ENCODE measurements at regions not wholly inside any gene's neighbourhood (a gene's known extent, or its start where the extent isn't known, plus 50 kb on each side); places are given as distances from the start of the nearest gene placed in this dataset.
"Not testable (repeated sequence)": the region's sequence is repeated elsewhere in the genome, so short reads cannot be mapped to it uniquely, and the experiment has no call there.

DNA sequence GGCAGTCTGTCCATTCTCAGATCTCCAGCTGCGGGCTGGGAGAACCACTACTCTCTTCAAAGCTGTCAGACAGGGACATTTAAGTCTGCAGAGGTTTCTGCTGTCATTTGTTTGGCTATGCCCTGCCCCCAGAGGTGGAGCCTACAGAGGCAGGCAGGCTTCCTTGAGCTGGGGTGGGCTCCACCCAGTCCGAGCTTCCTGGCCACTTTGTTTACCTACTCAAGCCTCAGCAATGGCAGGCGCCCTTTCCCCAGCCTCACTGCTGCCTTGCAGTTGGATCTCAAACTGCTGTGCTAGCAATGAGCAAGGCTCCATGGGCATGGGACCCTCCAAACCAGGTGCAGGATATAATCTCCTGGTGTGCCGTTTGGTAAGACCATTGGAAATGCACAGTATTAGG lies 1154.5 kb upstream of the ACO1 start:
- TF ChIP-seq, protein P1, sequence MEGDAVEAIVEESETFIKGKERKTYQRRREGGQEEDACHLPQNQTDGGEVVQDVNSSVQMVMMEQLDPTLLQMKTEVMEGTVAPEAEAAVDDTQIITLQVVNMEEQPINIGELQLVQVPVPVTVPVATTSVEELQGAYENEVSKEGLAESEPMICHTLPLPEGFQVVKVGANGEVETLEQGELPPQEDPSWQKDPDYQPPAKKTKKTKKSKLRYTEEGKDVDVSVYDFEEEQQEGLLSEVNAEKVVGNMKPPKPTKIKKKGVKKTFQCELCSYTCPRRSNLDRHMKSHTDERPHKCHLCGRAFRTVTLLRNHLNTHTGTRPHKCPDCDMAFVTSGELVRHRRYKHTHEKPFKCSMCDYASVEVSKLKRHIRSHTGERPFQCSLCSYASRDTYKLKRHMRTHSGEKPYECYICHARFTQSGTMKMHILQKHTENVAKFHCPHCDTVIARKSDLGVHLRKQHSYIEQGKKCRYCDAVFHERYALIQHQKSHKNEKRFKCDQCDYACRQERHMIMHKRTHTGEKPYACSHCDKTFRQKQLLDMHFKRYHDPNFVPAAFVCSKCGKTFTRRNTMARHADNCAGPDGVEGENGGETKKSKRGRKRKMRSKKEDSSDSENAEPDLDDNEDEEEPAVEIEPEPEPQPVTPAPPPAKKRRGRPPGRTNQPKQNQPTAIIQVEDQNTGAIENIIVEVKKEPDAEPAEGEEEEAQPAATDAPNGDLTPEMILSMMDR (IDR thresholded peaks at IDR 0.05; ENCODE audit: low read length) = not testable (repeated sequence)
- not testable (repeated sequence) for TF ChIP-seq EZH2 (IDR thresholded peaks at IDR 0.05; ENCODE audit: borderline replicate concordance, low read length)
